ENCODE measurements at regions not wholly inside any gene's neighbourhood (a gene's known extent, or its start where the extent isn't known, plus 50 kb on each side); places are given as distances from the start of the nearest gene placed in this dataset.
"Not testable (repeated sequence)": the region's sequence is repeated elsewhere in the genome, so short reads cannot be mapped to it uniquely, and the experiment has no call there.

DNA sequence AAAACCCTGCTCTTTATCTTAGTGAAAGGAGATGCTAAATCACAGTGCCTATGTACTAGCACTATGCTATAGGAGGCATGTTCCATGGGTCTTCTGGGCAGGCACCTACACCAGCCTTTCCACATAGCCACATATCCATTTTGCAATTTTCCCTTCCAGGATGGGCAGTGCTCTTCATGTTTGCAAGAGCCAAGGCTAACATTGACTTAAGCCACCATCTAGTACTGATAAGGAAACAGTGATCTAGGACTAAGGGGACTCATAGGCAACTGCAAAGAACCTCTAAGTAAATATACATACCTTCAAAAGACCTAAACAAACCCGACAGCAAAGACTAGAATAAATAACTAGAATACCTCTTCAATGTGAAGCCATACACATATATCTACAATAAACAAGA is 919.7 kb upstream of the GYPC start:
- no peak for DNase-seq

- DNase-seq = no peak
Observed at GRCh38 chr2:125745514-125745913, 910.4 kb upstream of the GYPC start.

GRCh38 chr2:125746321-125747164 is 909.4 kb upstream of the GYPC start:
- DNase-seq = no peak

- no peak for DNase-seq
Observed at GRCh38 chr2:125747165-125747425, 908.9 kb upstream of the GYPC start.

- no peak for DNase-seq
Observed at GRCh38 chr2:125756431-125756830, 899.5 kb upstream of the GYPC start.

DNA sequence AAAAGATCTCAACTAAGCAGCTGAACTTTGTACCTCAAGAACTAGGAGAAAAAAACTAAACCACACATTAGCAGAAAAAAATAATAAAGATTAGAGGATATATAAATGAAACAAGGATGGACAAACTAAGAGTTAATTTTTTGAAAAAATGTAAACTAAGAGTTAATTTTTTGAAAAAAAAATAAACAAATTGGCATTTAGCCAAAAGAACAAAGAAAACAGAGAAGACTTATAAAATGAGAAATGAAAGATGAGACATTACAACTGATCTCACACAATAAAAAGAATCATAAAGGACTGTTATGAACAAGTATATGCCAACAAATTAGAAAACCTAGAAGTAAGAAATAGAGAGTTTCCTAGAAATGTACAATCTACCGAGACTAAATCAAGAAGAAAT is 859.2 kb upstream of the GYPC start:
- no peak for DNase-seq

DNA sequence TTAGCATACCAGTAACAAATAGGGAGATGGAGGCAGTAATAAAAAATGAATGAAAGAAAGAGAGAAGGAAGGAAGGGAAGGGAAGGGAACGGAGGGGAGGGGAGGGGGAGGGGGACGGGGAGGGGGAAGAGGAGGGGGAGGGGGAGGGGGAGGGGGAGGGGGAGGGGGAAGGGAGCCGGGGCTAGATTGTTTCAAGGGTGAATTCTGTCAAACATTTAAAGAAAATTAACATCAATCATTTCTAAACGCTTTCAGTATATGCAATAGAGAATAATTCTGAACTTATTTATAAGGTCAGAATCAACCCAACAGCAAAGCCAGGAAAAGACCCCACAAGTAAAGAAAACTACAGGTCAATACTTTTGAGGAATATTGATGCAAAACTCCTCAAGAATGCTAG is 858.8 kb upstream of the GYPC start:
- no peak for DNase-seq

GRCh38 chr2:125822746-125823145 is 833.2 kb upstream of the GYPC start:
- no peak for DNase-seq

- DNase-seq = not testable (repeated sequence)
Observed at GRCh38 chr2:125825781-125826180, 830.2 kb upstream of the GYPC start.

DNA sequence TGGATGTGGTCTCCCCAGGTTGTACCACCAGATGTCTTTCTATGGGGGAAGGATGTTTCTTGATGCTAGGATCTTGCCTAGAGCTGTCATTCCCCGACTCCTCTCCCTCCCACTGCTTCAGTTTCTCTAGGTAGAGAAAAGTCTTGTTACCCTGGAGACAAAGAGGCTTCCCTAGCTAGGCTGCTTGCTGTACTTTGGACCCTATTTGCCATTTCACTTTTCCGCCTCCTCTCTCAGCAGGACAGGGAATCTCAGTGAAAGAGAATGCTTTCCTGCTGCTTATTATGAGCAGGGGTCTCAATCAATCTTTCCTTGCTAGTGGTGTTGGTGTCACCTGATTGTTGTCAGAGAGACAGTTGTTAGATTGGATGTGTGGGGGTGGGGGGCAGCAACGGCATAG is 818.8 kb upstream of the GYPC start:
- DNase-seq = no peak

DNA sequence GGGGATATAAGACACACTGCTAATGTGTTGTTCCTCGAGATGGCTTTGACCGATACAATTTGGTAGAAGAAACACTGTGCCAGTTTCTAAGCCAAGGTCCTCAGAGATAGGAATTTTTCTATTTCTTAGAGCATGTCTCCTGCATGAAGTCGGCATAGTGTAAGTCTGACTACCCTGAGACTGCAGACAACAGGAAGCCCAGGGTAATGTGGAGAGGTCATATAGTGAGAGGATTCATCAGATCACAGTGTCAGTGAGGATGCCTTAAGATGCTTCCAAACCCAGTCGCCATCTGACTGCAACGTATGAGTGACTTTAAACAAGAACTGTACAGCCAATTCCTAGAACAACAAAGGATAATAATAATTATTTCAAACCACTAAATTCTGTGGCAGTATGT is 818.3 kb upstream of the GYPC start:
- no peak for DNase-seq

- DNase-seq = no peak
Observed at GRCh38 chr2:125839945-125840344, 816.0 kb upstream of the GYPC start.

- no peak for DNase-seq
Observed at GRCh38 chr2:125842041-125842440, 813.9 kb upstream of the GYPC start.

DNA sequence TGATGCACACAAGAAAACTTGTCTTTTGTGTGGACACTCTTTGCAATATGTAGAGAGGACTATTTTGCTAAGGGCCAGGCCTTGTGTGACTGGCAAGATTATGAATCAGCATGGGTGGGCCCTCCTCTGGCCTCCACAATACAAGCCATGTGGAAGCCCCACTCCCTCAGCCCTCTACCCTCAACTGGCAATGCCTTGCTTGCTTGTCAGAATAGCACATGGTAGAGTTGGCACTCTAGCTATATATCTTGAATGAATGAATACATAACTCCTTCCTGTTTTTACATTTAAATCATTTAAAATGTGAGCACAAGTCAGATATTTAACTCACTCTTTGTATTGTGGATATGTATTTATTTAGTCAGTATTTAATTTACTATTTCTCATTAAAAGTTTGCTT is 805.4 kb upstream of the GYPC start:
- no peak for DNase-seq

- DNase-seq = no peak
Observed at GRCh38 chr2:125852364-125852763, 803.6 kb upstream of the GYPC start.

GRCh38 chr2:125853626-125854025 is 802.3 kb upstream of the GYPC start:
- no peak for DNase-seq

GRCh38 chr2:125855204-125855603 is 800.8 kb upstream of the GYPC start:
- no peak for DNase-seq

DNA sequence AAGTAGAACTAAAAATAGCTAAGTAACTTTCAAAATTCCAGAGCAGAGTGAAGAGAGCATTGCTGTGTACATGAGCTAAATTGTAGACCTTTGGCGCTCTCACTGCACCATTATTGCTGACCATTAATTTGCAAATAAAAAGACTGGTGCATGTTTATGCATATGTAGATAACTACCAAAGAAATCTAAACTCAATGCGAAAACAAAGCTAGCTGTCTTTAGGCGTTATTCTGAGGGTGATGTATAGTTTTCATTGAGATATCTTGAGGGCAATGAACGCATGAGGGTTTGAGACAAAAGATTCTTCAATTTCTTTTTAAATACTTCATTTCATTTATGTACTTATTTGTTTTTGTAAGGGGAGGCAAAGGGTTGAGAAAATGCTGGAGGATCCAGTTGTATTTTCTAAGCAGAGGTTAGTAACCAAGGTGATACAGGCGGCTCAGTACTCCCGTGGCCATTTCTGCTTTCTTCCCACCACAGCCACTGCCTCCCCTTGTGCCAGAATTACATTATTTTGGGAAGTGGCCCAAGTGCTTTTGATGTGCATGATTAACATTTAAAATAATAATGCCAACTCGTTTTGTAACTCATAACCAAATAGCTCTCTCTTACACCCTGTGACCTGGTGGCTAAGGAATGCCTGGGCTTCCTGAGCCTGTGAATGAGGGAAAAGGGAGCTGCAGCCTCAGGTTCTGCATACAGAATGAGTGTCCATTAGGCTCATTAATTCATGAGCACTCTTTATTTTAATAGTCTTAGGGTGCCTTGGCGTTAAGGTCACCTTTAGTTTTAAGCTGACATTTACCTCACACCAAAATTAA is 797.8 kb upstream of the GYPC start:
- DNase-seq = no peak

GRCh38 chr2:125861461-125861860 is 794.5 kb upstream of the GYPC start:
- DNase-seq = no peak

- no peak for DNase-seq
Observed at GRCh38 chr2:125867908-125868307, 788.0 kb upstream of the GYPC start.

- no peak for DNase-seq
Observed at GRCh38 chr2:125870264-125870663, 785.7 kb upstream of the GYPC start.

DNA sequence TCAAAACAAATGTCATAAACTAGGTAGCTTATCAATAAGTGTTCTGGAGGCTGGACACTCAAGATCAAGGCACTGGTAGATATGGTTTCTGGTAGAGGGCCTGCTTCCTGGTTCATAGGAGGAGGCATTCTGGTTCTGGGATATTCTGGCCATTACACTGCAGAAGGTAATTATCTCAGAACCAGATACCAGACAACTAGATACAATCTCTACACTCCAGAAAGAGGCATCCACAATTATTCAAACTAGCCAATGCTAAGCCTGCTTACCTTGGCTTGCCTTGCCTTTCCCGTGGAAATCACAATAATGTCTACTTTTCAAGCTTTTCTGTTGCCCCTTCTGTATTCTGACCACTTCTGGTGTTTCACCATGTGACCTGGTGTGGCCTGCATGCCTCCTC is 785.2 kb upstream of the GYPC start:
- no peak for DNase-seq

DNA sequence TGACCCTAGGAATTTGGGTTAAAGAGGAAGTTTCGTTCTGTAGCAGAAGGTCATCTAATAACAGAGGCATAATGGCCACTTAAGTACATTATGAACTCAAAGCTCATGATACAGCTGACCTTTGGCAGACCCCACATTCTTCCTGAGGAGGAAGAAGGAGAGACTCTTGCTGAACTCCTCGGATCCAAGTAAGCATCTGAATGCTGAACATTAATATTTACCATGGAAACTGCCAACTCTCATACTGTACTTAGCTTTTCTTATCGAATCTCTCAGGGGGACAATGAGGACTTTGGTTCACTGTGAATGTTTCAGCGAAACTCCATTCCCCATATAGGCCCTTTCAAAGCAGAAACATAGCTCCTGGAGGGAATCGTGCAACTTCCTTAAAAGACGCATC is 781.4 kb upstream of the GYPC start:
- no peak for DNase-seq

GRCh38 chr2:125885340-125885739 is 770.6 kb upstream of the GYPC start:
- no peak for DNase-seq

GRCh38 chr2:125886153-125886552 is 769.8 kb upstream of the GYPC start:
- no peak for DNase-seq

Measured in CD4-positive, alpha-beta T cell treated with Interleukin-4 for 1 hour (primary cell).